ENCODE measurements at regions not wholly inside any gene's neighbourhood (a gene's known extent, or its start where the extent isn't known, plus 50 kb on each side); places are given as distances from the start of the nearest gene placed in this dataset.
A peak's percentile ranks its signal among the peaks of the same experiment; 100 is the strongest.

GRCh38 chr13:106376401-106377112 lies 158.9 kb downstream of the EFNB2 start:
- Histone ChIP-seq H3K4me1 (no peaks in the 10 kb centered on the region), H3K9me3 (no peaks in the 10 kb centered on the region), H3K4me3 (no peak overlapping the region), H3K36me3 (ENCODE audit: low read depth, missing control alignments) (no peaks in the 10 kb centered on the region), H3K27me3 (no peaks in the 10 kb centered on the region), H3K27ac (no peak overlapping the region)
- intact Hi-C loops (cut with DNase I; ENCODE audit: low total_unique reads): no loop called here
- no peak for TF ChIP-seq POLR2A (IDR thresholded peaks at IDR 0.05)
- TF ChIP-seq CTCF (IDR thresholded peaks at IDR 0.05): peak in 2 of 3 experiments; percentile 16 to 20
- DNase-seq: peak; percentile 74
- 47 to 55% methylated on average over 19 to 21 of the region's 21 CpGs for WGBS, 2 donors

- no peaks in the 10 kb centered on the region for H3K36me3 ChIP-seq (ENCODE audit: low read depth, missing control alignments)
- intact Hi-C loops (cut with DNase I; ENCODE audit: low total_unique reads): no loop called here
- no peak for TF ChIP-seq POLR2A (IDR thresholded peaks at IDR 0.05)
- TF ChIP-seq CTCF (IDR thresholded peaks at IDR 0.05): no peak
- no peak overlapping the region for H3K4me3 ChIP-seq
- DNase-seq: no peak
- no peak overlapping the region for H3K27ac ChIP-seq
- H3K27me3 ChIP-seq: no peaks in the 10 kb centered on the region
- 84 to 90% methylated on average over 20 of the region's 20 CpGs for WGBS, 2 donors
- H3K9me3 ChIP-seq: no peaks in the 10 kb centered on the region
- H3K4me1 ChIP-seq: no peaks in the 10 kb centered on the region
Observed at GRCh38 chr13:106375085-106375484, 160.4 kb downstream of the EFNB2 start.

GRCh38 chr13:106374631-106375030 lies 160.8 kb downstream of the EFNB2 start:
- Histone ChIP-seq H3K27ac (no peak overlapping the region), H3K9me3 (no peaks in the 10 kb centered on the region), H3K36me3 (ENCODE audit: low read depth, missing control alignments) (no peaks in the 10 kb centered on the region), H3K4me3 (no peak overlapping the region), H3K27me3 (no peaks in the 10 kb centered on the region), H3K4me1 (no peaks in the 10 kb centered on the region)
- TF ChIP-seq POLR2A (IDR thresholded peaks at IDR 0.05) (no peak), CTCF (IDR thresholded peaks at IDR 0.05) (no peak)
- intact Hi-C loops (cut with DNase I; ENCODE audit: low total_unique reads): no loop called here
- 92% methylated on average over 10 of the region's 10 CpGs; no CpG with 5 or more reads in 1 of the 2 donors for WGBS, 2 donors
- no peak for DNase-seq

GRCh38 chr13:106373989-106374572 lies 161.4 kb downstream of the EFNB2 start:
- intact Hi-C loops (cut with DNase I; ENCODE audit: low total_unique reads): no loop called here
- no peak for DNase-seq
- Histone ChIP-seq H3K4me3 (no peak overlapping the region), H3K36me3 (ENCODE audit: low read depth, missing control alignments) (no peaks in the 10 kb centered on the region), H3K4me1 (no peaks in the 10 kb centered on the region), H3K27ac (no peak overlapping the region), H3K27me3 (no peaks in the 10 kb centered on the region), H3K9me3 (no peaks in the 10 kb centered on the region)
- 69 to 77% methylated on average over 4 of the region's 4 CpGs for WGBS, 2 donors
- TF ChIP-seq CTCF (IDR thresholded peaks at IDR 0.05): no peak
- TF ChIP-seq POLR2A (IDR thresholded peaks at IDR 0.05): no peak
